Activated CD4-positive, alpha-beta T cell treated with anti-CD3 and anti-CD28 coated beads, Interleukin-2, amount 10 ng/mL, durations not matched to agents 7 days and 5 days (primary cell): ENCODE measurements at regions not wholly inside any gene's neighbourhood (a gene's known extent, or its start where the extent isn't known, plus 50 kb on each side); places are given as distances from the start of the nearest gene placed in this dataset.

Experiments
- CTCF ChIA-PET: fragments of 350-600 bp; sonication (Branson Sonifier 250); formaldehyde crosslinking; loops from one replicate; lab custom pipeline; 2021; ENCODE audit warnings: antibody characterized with exemption; lab: Charles Lee
- POLR2A ChIA-PET: fragments of 350-600 bp; sonication (Branson Sonifier 250); formaldehyde crosslinking; loops from one replicate; lab custom pipeline; 2021; ENCODE audit warnings: antibody characterized with exemption; lab: Charles Lee
- DNase-seq: peaks from one replicate; pipeline ENCODE4 v3.0.0-alpha.2; 2020
- H3K27ac Mint-ChIP-seq: one replicate; pipeline ENCODE4 v1.8.0; 2021; ENCODE audit warnings: mild to moderate bottlenecking, moderate library complexity, mixed read lengths
- H3K27me3 Mint-ChIP-seq: one replicate; pipeline ENCODE4 v1.8.0; 2021; ENCODE audit warnings: mixed read lengths
- H3K36me3 Mint-ChIP-seq: one replicate; pipeline ENCODE4 v1.8.0; 2021; ENCODE audit warnings: low read depth, mixed read lengths
- H3K4me1 Mint-ChIP-seq: one replicate; pipeline ENCODE4 v1.8.0; 2021; ENCODE audit warnings: mixed read lengths
- H3K4me3 Mint-ChIP-seq: one replicate; pipeline ENCODE4 v1.8.0; 2021; ENCODE audit warnings: mild to moderate bottlenecking, moderate library complexity, mixed read lengths
- H3K9me3 Mint-ChIP-seq: one replicate; pipeline ENCODE4 v1.8.0; 2021; ENCODE audit warnings: mixed read lengths

DNA sequence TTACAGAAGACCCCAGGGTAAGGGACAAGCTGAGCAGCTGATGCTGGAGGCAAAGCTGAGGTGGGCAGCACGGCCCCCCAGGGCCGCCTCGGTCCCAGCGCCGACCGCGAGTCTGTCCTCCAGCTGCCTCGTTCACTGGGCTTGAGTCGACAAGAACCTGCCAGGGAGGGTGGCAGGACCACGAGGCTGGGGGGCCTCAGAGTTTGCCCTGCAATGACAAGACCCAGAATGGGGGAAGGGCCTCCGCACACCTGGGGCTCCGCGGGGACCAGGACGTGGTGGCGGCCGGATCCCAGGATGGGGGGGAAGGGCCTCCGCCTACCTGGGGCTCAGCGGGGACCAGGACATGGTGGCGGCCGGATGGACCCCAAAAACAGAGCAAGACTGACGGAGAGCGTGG, 53.9 kb upstream of the COL18A1 start:
- Mint-ChIP-seq H3K27me3 (peaks cover 16% of the 10 kb centered on the region), H3K4me1 (no peaks in the 10 kb centered on the region), H3K36me3 (no peaks in the 10 kb centered on the region), H3K9me3 (peaks cover 4% of the 10 kb centered on the region), H3K27ac (no peak overlapping the region), H3K4me3 (no peak overlapping the region)
- ChIA-PET CTCF (no interaction called here), POLR2A (no interaction called here)
- DNase-seq: no peak

GRCh38 chr21:45351526-45352275, 53.3 kb upstream of the COL18A1 start:
- H3K27ac Mint-ChIP-seq: no peak overlapping the region
- ChIA-PET POLR2A (no interaction called here), CTCF (no interaction called here)
- H3K4me3 Mint-ChIP-seq: no peak overlapping the region
- DNase-seq: no peak
- no peaks in the 10 kb centered on the region for H3K4me1 Mint-ChIP-seq
- peaks cover 16% of the 10 kb centered on the region for H3K27me3 Mint-ChIP-seq
- no peaks in the 10 kb centered on the region for H3K36me3 Mint-ChIP-seq
- peaks cover 4% of the 10 kb centered on the region for H3K9me3 Mint-ChIP-seq

GRCh38 chr21:45352621-45353139, 52.3 kb upstream of the COL18A1 start:
- H3K4me3 Mint-ChIP-seq: no peak overlapping the region
- ChIA-PET POLR2A (no interaction called here), CTCF (no interaction called here)
- no peak for DNase-seq
- H3K9me3 Mint-ChIP-seq: peaks cover 4% of the 10 kb centered on the region
- no peaks in the 10 kb centered on the region for H3K4me1 Mint-ChIP-seq
- peaks cover 19% of the 10 kb centered on the region for H3K27me3 Mint-ChIP-seq
- H3K36me3 Mint-ChIP-seq: no peaks in the 10 kb centered on the region
- no peak overlapping the region for H3K27ac Mint-ChIP-seq

DNA sequence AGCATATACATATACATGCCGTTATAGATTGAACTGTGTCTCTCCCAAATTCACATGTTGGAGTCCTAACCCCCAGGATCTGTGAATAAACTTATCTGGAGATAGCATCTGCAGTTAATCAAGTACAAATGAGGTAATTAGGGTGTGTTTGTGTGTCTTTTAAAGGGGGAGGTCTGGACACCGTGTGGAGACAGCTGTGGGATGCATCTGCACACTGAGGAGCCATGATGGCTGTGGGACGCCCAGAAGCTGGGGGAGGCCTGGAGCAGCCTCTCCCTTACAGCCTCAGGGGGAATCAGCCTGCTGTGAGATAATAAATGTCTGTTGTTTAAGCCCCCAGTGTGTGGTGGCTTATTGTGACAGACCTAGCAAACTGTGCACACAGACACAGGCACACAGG, 51.8 kb upstream of the COL18A1 start:
- Mint-ChIP-seq H3K4me1 (no peaks in the 10 kb centered on the region), H3K27ac (no peak overlapping the region), H3K27me3 (peaks cover 19% of the 10 kb centered on the region), H3K36me3 (no peaks in the 10 kb centered on the region), H3K4me3 (no peak overlapping the region), H3K9me3 (peaks cover 4% of the 10 kb centered on the region)
- DNase-seq: no peak
- CTCF ChIA-PET: no interaction called here
- POLR2A ChIA-PET: no interaction called here

- ChIA-PET POLR2A (no interaction called here), CTCF (no interaction called here)
- Mint-ChIP-seq H3K27ac (no peak overlapping the region), H3K4me1 (no peaks in the 10 kb centered on the region), H3K36me3 (no peaks in the 10 kb centered on the region), H3K4me3 (no peak overlapping the region), H3K27me3 (peaks cover 19% of the 10 kb centered on the region), H3K9me3 (peaks cover 4% of the 10 kb centered on the region)
- no peak for DNase-seq
These were observed 50.0 kb upstream of the COL18A1 start for GRCh38 chr21:45354970-45355369.
